DOHH2 (cell line): ENCODE measurements at regions not wholly inside any gene's neighbourhood (a gene's known extent, or its start where the extent isn't known, plus 50 kb on each side); places are given as distances from the start of the nearest gene placed in this dataset.

Source experiments
- CTCF ChIP-seq: fragments of 200-600 bp; sonication (generic); IDR thresholded peaks from one replicate; pipeline ENCODE4 v1.5.1; 2014; ENCODE audit warnings: antibody characterized with exemption, mild to moderate bottlenecking, low read depth, low read length; ENCODE audit not compliant: poor library complexity, severe bottlenecking
- EZH2phosphoT487 ChIP-seq: fragments of 200-600 bp; sonication (generic); IDR thresholded peaks from 2 replicates; pipeline ENCODE4 v1.6.1; 2017; ENCODE audit warnings: borderline replicate concordance, mild to moderate bottlenecking, antibody characterized with exemption, low read length, moderate library complexity, mixed read lengths

- no peak for TF ChIP-seq CTCF
- TF ChIP-seq EZH2phosphoT487, result no peak
Observed at GRCh38 chr7:46387646-46388045, 466.6 kb upstream of the IGFBP3 start.
